ENCODE measurements at regions not wholly inside any gene's neighbourhood (a gene's known extent, or its start where the extent isn't known, plus 50 kb on each side); places are given as distances from the start of the nearest gene placed in this dataset.

DNA sequence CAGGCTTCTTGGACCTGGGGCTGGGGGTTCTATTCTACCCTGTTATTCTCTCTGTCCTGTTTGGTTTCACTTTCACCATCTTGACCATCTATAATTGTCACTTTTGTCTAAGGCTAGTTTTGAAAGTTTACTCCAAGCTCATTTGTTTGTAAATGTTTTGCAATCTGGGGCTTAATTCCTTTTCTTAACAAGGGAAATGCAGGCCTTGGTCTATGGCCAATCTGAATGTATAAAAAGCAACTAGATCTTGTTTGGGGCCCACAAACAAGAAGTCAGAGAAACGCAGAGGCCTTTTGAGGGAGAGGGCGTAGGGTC, 86.3 kb upstream of the PREP start:
- Histone ChIP-seq H3K27ac (ENCODE audit: low read depth in 1 of 2, low read length in 1 of 2) (no peak overlapping the region), H3K9ac (ENCODE audit: insufficient read depth in 1 of 2, low read length in 2 of 2) (no peak overlapping the region)
- DNase-seq = peak in 2 of 3 donors; percentile 69 to 85

DNA sequence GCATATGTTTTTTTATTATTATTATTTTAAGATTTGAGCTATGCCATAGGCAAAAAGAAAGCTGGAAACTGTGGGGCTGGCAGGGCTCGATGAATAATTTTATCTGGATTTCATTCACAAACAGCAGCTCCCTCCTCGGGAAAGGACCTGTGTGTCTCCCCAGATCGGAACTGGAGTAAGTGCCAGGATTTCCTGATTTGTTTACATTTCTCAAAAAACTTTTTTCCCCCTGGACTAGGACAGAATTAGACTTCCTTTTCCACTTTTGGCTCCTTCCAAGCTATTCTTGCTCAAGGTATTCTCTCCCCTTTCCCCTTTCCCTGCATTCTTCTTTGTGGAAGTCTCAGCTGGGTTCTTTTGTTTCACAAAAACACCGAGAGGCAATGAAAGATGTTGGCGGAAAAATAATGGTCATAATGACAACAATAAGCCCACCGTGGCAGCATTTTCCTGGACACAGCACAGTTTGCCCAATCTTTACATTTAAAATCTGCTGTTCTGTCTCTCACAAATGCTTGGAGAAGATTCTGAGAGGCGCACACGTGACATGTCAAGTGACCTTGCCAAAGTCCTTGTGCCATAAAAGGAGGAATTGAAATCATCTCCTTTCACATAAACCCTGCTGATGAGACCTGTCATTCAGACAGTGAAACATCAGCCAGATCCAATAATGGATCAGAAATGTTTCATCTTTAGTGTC, 85.8 kb upstream of the PREP start:
- ATAC-seq (ENCODE audit: insufficient read depth, low FRiP score) (no peak), DNase-seq (peak in 2 of 3 donors; percentile 35 to 56)
- peak overlapping the region in 1 of 2 donors; percentile 40 for H3K9ac ChIP-seq (ENCODE audit: insufficient read depth in 1 of 2, low read length in 2 of 2)
- no peak overlapping the region for H3K4me3 ChIP-seq
- H3K27me3 ChIP-seq (ENCODE audit: control insufficient read depth in 3 of 3, insufficient read depth in 3 of 3, low read length in 2 of 3) = no peaks in the 10 kb centered on the region
- no peak overlapping the region for H3K27ac ChIP-seq (ENCODE audit: low read depth in 1 of 2, low read length in 1 of 2)
- 45 to 63% methylated on average over 8 of the region's 8 CpGs for WGBS, 2 donors
- H3K4me1 ChIP-seq (ENCODE audit: control insufficient read depth in 5 of 5, insufficient read depth in 5 of 5, low read length in 5 of 5) = peaks cover 2 to 29% (median 10%) of the 10 kb centered on the region in 5 donors
- H3K9me3 ChIP-seq (ENCODE audit: control insufficient read depth in 4 of 4, insufficient read depth in 3 of 4, low read length in 3 of 4) = no peaks in the 10 kb centered on the region
- no peaks in the 10 kb centered on the region for H3K36me3 ChIP-seq (ENCODE audit: control insufficient read depth in 4 of 4, insufficient read depth in 4 of 4, low read length in 4 of 4)
- TF ChIP-seq, protein P1, sequence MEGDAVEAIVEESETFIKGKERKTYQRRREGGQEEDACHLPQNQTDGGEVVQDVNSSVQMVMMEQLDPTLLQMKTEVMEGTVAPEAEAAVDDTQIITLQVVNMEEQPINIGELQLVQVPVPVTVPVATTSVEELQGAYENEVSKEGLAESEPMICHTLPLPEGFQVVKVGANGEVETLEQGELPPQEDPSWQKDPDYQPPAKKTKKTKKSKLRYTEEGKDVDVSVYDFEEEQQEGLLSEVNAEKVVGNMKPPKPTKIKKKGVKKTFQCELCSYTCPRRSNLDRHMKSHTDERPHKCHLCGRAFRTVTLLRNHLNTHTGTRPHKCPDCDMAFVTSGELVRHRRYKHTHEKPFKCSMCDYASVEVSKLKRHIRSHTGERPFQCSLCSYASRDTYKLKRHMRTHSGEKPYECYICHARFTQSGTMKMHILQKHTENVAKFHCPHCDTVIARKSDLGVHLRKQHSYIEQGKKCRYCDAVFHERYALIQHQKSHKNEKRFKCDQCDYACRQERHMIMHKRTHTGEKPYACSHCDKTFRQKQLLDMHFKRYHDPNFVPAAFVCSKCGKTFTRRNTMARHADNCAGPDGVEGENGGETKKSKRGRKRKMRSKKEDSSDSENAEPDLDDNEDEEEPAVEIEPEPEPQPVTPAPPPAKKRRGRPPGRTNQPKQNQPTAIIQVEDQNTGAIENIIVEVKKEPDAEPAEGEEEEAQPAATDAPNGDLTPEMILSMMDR (IDR thresholded peaks at IDR 0.05; ENCODE audit: control extremely low read depth, extremely low read depth) = no peak

More for the DNA sequence above, 86.3 kb upstream of the PREP start:
- no peak overlapping the region for H3K4me3 ChIP-seq
- peaks cover 2 to 29% (median 10%) of the 10 kb centered on the region in 5 donors for H3K4me1 ChIP-seq (ENCODE audit: control insufficient read depth in 5 of 5, insufficient read depth in 5 of 5, low read length in 5 of 5)
- no peaks in the 10 kb centered on the region for H3K36me3 ChIP-seq (ENCODE audit: control insufficient read depth in 4 of 4, insufficient read depth in 4 of 4, low read length in 4 of 4)
- 51 to 57% methylated on average over 2 of the region's 2 CpGs for WGBS, 2 donors
- H3K9me3 ChIP-seq (ENCODE audit: control insufficient read depth in 4 of 4, insufficient read depth in 3 of 4, low read length in 3 of 4) = no peaks in the 10 kb centered on the region
- no peaks in the 10 kb centered on the region for H3K27me3 ChIP-seq (ENCODE audit: control insufficient read depth in 3 of 3, insufficient read depth in 3 of 3, low read length in 2 of 3)
- TF ChIP-seq, protein P1 (IDR thresholded peaks at IDR 0.05; ENCODE audit: control extremely low read depth, extremely low read depth) = no peak
- ATAC-seq (ENCODE audit: insufficient read depth, low FRiP score) = no peak

DNA sequence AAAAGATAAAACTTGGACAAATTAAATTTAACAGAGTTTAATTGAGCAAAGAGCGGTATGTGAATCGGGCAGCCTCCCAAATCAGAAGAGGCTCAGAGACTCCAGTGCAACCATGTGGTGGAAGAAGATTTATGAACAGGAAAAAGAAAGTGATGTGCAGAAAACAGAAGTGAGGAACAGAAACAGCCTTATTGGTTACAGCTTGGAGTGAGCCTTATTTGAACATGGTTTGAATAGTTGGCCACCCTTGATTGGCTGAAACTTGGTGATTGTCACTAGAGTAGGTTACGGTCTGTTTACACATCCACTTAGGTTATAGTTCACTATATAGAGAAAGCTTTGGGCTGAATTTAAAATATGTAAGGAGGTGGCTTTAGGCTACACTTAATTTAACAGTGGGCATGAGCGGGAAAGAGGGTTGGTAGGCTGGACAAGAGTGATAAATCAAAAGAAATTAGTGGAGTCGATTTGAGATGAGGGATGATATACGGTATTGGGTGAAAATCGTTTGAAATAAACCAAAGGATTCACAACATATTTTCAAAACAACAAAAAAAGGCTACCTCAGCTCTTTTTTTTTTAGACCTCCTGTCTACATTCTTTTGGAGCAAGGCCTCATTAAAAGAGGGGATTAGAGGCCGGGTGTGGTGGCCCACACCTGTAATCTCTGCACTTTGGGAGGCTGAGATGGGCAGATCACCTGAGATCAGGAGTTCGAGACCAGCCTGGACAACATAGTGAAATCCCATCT, 84.3 kb upstream of the PREP start:
- Histone ChIP-seq H3K27ac (ENCODE audit: low read depth in 1 of 2, low read length in 1 of 2) (no peak overlapping the region), H3K36me3 (ENCODE audit: control insufficient read depth in 4 of 4, insufficient read depth in 4 of 4, low read length in 4 of 4) (no peaks in the 10 kb centered on the region), H3K9me3 (ENCODE audit: control insufficient read depth in 4 of 4, insufficient read depth in 3 of 4, low read length in 3 of 4) (no peaks in the 10 kb centered on the region), H3K4me3 (no peak overlapping the region), H3K27me3 (ENCODE audit: control insufficient read depth in 3 of 3, insufficient read depth in 3 of 3, low read length in 2 of 3) (no peaks in the 10 kb centered on the region), H3K4me1 (ENCODE audit: control insufficient read depth in 5 of 5, insufficient read depth in 5 of 5, low read length in 5 of 5) (peaks cover 2 to 26% (median 10%) of the 10 kb centered on the region in 5 donors), H3K9ac (ENCODE audit: insufficient read depth in 1 of 2, low read length in 2 of 2) (no peak overlapping the region)
- TF ChIP-seq, protein P1 (IDR thresholded peaks at IDR 0.05; ENCODE audit: control extremely low read depth, extremely low read depth) = no peak
- DNase-seq (no peak), ATAC-seq (ENCODE audit: insufficient read depth, low FRiP score) (no peak)
- 96% methylated on average over 9 of the region's 9 CpGs for WGBS, 2 donors
